ENCODE measurements at regions not wholly inside any gene's neighbourhood (a gene's known extent, or its start where the extent isn't known, plus 50 kb on each side); places are given as distances from the start of the nearest gene placed in this dataset.

GRCh38 chr1:22290611-22291010, 147.7 kb upstream of the WNT4 start:
- ChIA-PET CTCF (interaction anchor here (1.4 to 1.7 kb wide), 2 partner anchors 8 to 13 kb away, joined by 3 to 4 read pairs; no protein-coding TSS in a partner anchor), POLR2A (no interaction called here)
- no peak for TF ChIP-seq CTCF (IDR thresholded peaks at IDR 0.05; ENCODE audit: control extremely low read depth, extremely low read depth, low read depth, missing control alignments)
- no peak for DNase-seq (ENCODE audit: extremely low spot score)

GRCh38 chr1:22291057-22291456, 148.2 kb upstream of the WNT4 start:
- CTCF ChIA-PET = interaction anchor here (1.6 to 3.2 kb wide), 3 partner anchors 10 to 16 kb away, joined by 3 to 16 read pairs (median 4); no protein-coding TSS in a partner anchor

GRCh38 chr1:22291494-22291893, 148.6 kb upstream of the WNT4 start:
- ChIA-PET CTCF (interaction anchor here (1.6 to 3.2 kb wide), 3 partner anchors 9 to 16 kb away, joined by 3 to 16 read pairs (median 4); no protein-coding TSS in a partner anchor), POLR2A (no interaction called here)
- TF ChIP-seq CTCF (IDR thresholded peaks at IDR 0.05; ENCODE audit: control extremely low read depth, extremely low read depth, low read depth, missing control alignments) = no peak
- DNase-seq (ENCODE audit: extremely low spot score) = no peak

More at GRCh38 chr1:22291057-22291456, 148.2 kb upstream of the WNT4 start:
- no peak for DNase-seq (ENCODE audit: extremely low spot score)
- POLR2A ChIA-PET = no interaction called here
- TF ChIP-seq CTCF (IDR thresholded peaks at IDR 0.05; ENCODE audit: control extremely low read depth, extremely low read depth, low read depth, missing control alignments) = no peak

GRCh38 chr1:22292011-22292788, 149.3 kb upstream of the WNT4 start:
- ChIA-PET CTCF (interaction anchor here (1.6 to 3.2 kb wide), 3 partner anchors 9 to 17 kb away, joined by 3 to 16 read pairs (median 4); no protein-coding TSS in a partner anchor), POLR2A (no interaction called here)
- no peak for DNase-seq (ENCODE audit: extremely low spot score)
- no peak for TF ChIP-seq CTCF (IDR thresholded peaks at IDR 0.05; ENCODE audit: control extremely low read depth, extremely low read depth, low read depth, missing control alignments)

GRCh38 chr1:22295396-22295795, 152.5 kb upstream of the WNT4 start:
- TF ChIP-seq CTCF (IDR thresholded peaks at IDR 0.05; ENCODE audit: control extremely low read depth, extremely low read depth, low read depth, missing control alignments) = no peak
- DNase-seq (ENCODE audit: extremely low spot score) = no peak
- ChIA-PET POLR2A (no interaction called here), CTCF (no interaction called here)

GRCh38 chr1:22295856-22296255, 153.0 kb upstream of the WNT4 start:
- CTCF ChIA-PET = interaction anchor here (2.3 kb wide), 1 partner anchor 13 kb away, joined by 8 read pairs; no protein-coding TSS in a partner anchor
- TF ChIP-seq CTCF (IDR thresholded peaks at IDR 0.05; ENCODE audit: control extremely low read depth, extremely low read depth, low read depth, missing control alignments) = no peak
- DNase-seq (ENCODE audit: extremely low spot score) = no peak
- POLR2A ChIA-PET = no interaction called here

Measured in GM10248 (cell line).